Natural killer cell (primary cell): ENCODE measurements at regions not wholly inside any gene's neighbourhood (a gene's known extent, or its start where the extent isn't known, plus 50 kb on each side); places are given as distances from the start of the nearest gene placed in this dataset.

Experiments
- ATAC-seq, 3 donors: fragments of 150-1000 bp in 2 of 3; fragments of 200-7000 bp in 1 of 3; cut with Tn5 transposase; 1 replicate in 1 of 3; 2 replicates in 2 of 3; pipeline ENCODE4 v1.10.0; 2021; ENCODE audit warnings: mild to moderate bottlenecking in 2 of 3, moderate library complexity in 2 of 3
- DNase-seq, 2 donors: peaks; one replicate each; pipeline versions ENCODE4 v3.0.0 to v3.0.0-alpha.2; 2013 to 2021; ENCODE audit warnings: mixed read lengths in 1 of 2
- H3K27ac ChIP-seq: one replicate; pipeline ENCODE4 v1.5.1; 2013; ENCODE audit warnings: mild to moderate bottlenecking, low read length
- H3K27me3 ChIP-seq: one replicate; pipeline ENCODE4 v1.6.1; 2013; ENCODE audit warnings: low read length; ENCODE audit not compliant: control insufficient read depth, insufficient read depth
- H3K36me3 ChIP-seq: one replicate; pipeline ENCODE4 v1.6.1; 2013; ENCODE audit warnings: low read length; ENCODE audit not compliant: control insufficient read depth, insufficient read depth
- H3K4me1 ChIP-seq: one replicate; pipeline ENCODE4 v1.6.1; 2013; ENCODE audit warnings: low read length; ENCODE audit not compliant: control insufficient read depth, insufficient read depth
- H3K4me3 ChIP-seq: one replicate; pipeline ENCODE4 v1.5.1; 2013; ENCODE audit warnings: low read length
- H3K9me3 ChIP-seq: one replicate; pipeline ENCODE4 v1.6.1; 2013; ENCODE audit warnings: low read length; ENCODE audit not compliant: control insufficient read depth, insufficient read depth
- H3K27ac Mint-ChIP-seq, 2 donors: one replicate each; pipeline ENCODE4 v1.8.0; 2022; ENCODE audit warnings: mild to moderate bottlenecking in 2 of 2, mixed read lengths in 2 of 2, moderate library complexity in 1 of 2
- H3K27me3 Mint-ChIP-seq, 2 donors: one replicate each; pipeline ENCODE4 v1.8.0; 2022; ENCODE audit warnings: low read depth in 2 of 2, mixed read lengths in 2 of 2
- H3K36me3 Mint-ChIP-seq: one replicate; pipeline ENCODE4 v1.8.0; 2022; ENCODE audit warnings: mixed read lengths
- H3K4me1 Mint-ChIP-seq, 2 donors: one replicate each; pipeline ENCODE4 v1.8.0; 2022; ENCODE audit warnings: mixed read lengths in 2 of 2
- H3K4me3 Mint-ChIP-seq: one replicate; pipeline ENCODE4 v1.8.0; 2022; ENCODE audit warnings: mild to moderate bottlenecking, moderate library complexity, mixed read lengths
- H3K9me3 Mint-ChIP-seq, 2 donors: one replicate each; pipeline ENCODE4 v1.8.0; 2022; ENCODE audit warnings: mixed read lengths in 2 of 2
- CTCF ChIP-seq: fragments of 200-600 bp; IDR thresholded peaks from one replicate; pipeline ENCODE4 v1.8.0; 2022; ENCODE audit warnings: antibody characterized with exemption
- WGBS: methylation state at CpG from one replicate; pipeline ENCODE4 v1.1.7; 2013; ENCODE audit warnings: missing lambda C conversion rate; ENCODE audit not compliant: insufficient coverage; 5-methylcytosine and 5-hydroxymethylcytosine counted together
- intact Hi-C: fragments of 100-400 bp; cut with micrococcal nuclease; formaldehyde crosslinking; loops from one replicate; pipeline ENCODE4 v1.14.2; 2022

- H3K27me3 ChIP-seq: no peaks in the 10 kb centered on the region
- DNase-seq (no peak), ATAC-seq (no peak)
- no peaks in the 10 kb centered on the region for H3K4me1 ChIP-seq
- no peaks in the 10 kb centered on the region for H3K36me3 Mint-ChIP-seq
- H3K27ac Mint-ChIP-seq: no peak overlapping the region
- H3K9me3 ChIP-seq: no peaks in the 10 kb centered on the region
- no peak overlapping the region for H3K4me3 ChIP-seq
- no peak overlapping the region for H3K27ac ChIP-seq
- 73% methylated on average over 4 of the region's 4 CpGs for WGBS
- no peaks in the 10 kb centered on the region for H3K36me3 ChIP-seq
- H3K27me3 Mint-ChIP-seq: peaks cover 5 to 7% of the 10 kb centered on the region in 2 donors
- intact Hi-C loops: no loop called here
- H3K4me1 Mint-ChIP-seq: no peaks in the 10 kb centered on the region
- no peaks in the 10 kb centered on the region for H3K9me3 Mint-ChIP-seq
- TF ChIP-seq CTCF: no peak
- H3K4me3 Mint-ChIP-seq: no peak overlapping the region
Measured at GRCh38 chr3:107209302-107209990, 167.8 kb upstream of the CCDC54 start.

DNA sequence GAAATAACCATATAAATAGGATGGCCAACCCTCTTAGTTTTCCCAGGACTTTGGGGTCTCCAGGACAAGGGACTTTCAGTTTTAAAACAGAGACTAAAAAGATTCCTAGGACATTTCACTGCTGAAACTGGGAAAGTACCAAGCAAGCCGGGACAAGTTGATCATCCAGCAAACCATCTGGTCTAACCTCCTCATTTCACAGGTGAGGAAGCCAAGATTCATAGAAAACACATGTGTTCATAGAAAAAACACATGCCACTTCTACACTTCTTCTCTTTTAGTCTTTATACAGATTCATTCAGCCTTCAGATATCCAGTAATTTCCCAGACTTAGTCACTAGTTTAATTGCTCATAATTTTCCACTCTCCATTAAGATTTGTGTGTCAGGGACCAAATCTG lies 165.6 kb upstream of the CCDC54 start:
- Mint-ChIP-seq H3K9me3 (no peaks in the 10 kb centered on the region), H3K4me3 (no peak overlapping the region), H3K36me3 (no peaks in the 10 kb centered on the region), H3K4me1 (no peaks in the 10 kb centered on the region), H3K27me3 (peaks cover 5 to 13% of the 10 kb centered on the region in 2 donors), H3K27ac (no peak overlapping the region)
- 92% methylated on average over 1 of the region's 1 CpG for WGBS
- no peak for TF ChIP-seq CTCF
- H3K9me3 ChIP-seq: no peaks in the 10 kb centered on the region
- ATAC-seq (no peak), DNase-seq (no peak)
- intact Hi-C loops: no loop called here
- H3K27ac ChIP-seq: no peak overlapping the region
- no peaks in the 10 kb centered on the region for H3K27me3 ChIP-seq
- no peak overlapping the region for H3K4me3 ChIP-seq
- H3K4me1 ChIP-seq: no peaks in the 10 kb centered on the region
- no peaks in the 10 kb centered on the region for H3K36me3 ChIP-seq

DNA sequence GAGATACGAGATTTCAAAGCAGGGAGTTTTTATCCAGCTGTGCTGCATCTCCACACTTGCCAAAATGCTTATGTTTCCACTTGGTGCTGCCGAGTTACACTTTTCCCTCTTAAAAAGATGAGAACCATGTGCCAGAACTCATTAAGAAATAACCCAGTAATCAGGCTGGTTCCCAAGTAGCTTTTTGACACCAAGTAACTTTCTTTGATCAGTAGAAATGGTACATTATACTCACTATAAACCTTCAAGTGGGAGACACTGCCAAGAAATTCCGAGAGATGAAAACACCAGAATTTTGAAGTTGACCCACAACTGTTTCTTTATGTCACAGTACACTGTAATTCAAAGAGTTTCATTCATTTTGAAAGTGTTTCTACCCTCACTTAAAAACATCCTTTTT lies 164.6 kb upstream of the CCDC54 start:
- H3K4me3 Mint-ChIP-seq: no peak overlapping the region
- no peaks in the 10 kb centered on the region for H3K27me3 ChIP-seq
- TF ChIP-seq CTCF: no peak
- H3K9me3 Mint-ChIP-seq: no peaks in the 10 kb centered on the region
- H3K9me3 ChIP-seq: no peaks in the 10 kb centered on the region
- H3K4me1 ChIP-seq: no peaks in the 10 kb centered on the region
- no peak overlapping the region for H3K27ac ChIP-seq
- H3K4me3 ChIP-seq: no peak overlapping the region
- no peaks in the 10 kb centered on the region for H3K4me1 Mint-ChIP-seq
- H3K36me3 Mint-ChIP-seq: no peaks in the 10 kb centered on the region
- DNase-seq (no peak), ATAC-seq (no peak)
- intact Hi-C loops: no loop called here
- 69% methylated on average over 3 of the region's 3 CpGs for WGBS
- no peak overlapping the region for H3K27ac Mint-ChIP-seq
- no peaks in the 10 kb centered on the region for H3K36me3 ChIP-seq
- peaks cover 5 to 13% of the 10 kb centered on the region in 2 donors for H3K27me3 Mint-ChIP-seq

GRCh38 chr3:107213044-107213669 lies 164.1 kb upstream of the CCDC54 start:
- Mint-ChIP-seq H3K9me3 (no peaks in the 10 kb centered on the region), H3K4me3 (no peak overlapping the region), H3K27me3 (peaks cover 5 to 13% of the 10 kb centered on the region in 2 donors), H3K4me1 (no peaks in the 10 kb centered on the region), H3K27ac (no peak overlapping the region), H3K36me3 (no peaks in the 10 kb centered on the region)
- Histone ChIP-seq H3K27ac (no peak overlapping the region), H3K4me3 (no peak overlapping the region), H3K9me3 (no peaks in the 10 kb centered on the region), H3K36me3 (no peaks in the 10 kb centered on the region), H3K27me3 (no peaks in the 10 kb centered on the region), H3K4me1 (no peaks in the 10 kb centered on the region)
- no peak for DNase-seq
- no peak for TF ChIP-seq CTCF
- intact Hi-C loops: no loop called here
- 85% methylated on average over 6 of the region's 6 CpGs for WGBS
- no peak for ATAC-seq
